Putamen (tissue), 1 donor: ENCODE measurements at regions not wholly inside any gene's neighbourhood (a gene's known extent, or its start where the extent isn't known, plus 50 kb on each side); places are given as distances from the start of the nearest gene placed in this dataset.

ENCODE experiments used
- DNase-seq: peaks from one replicate; pipeline ENCODE4 v3.0.0-alpha.2; 2016; ENCODE audit warnings: low spot score

DNA sequence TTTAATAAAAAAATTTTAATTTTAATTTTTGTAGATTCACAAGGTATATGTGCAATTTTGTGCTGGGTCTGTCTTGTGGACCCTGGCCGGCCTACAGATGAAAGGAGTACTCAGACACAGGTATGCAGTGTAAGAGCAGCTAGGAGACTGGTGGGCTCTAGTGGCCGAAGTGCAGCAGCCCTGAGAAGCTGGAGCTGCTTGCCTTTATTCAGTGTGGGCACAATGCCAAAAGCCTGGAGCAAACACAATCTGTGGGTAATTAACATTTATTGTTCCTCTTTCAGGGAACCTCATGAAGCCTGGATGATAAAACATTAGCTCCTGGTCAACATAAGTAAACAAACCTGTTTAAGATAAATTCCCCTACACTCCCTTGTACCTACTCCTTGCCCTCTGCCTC is 135.7 kb upstream of the SEL1L start:
- no peak for DNase-seq

DNA sequence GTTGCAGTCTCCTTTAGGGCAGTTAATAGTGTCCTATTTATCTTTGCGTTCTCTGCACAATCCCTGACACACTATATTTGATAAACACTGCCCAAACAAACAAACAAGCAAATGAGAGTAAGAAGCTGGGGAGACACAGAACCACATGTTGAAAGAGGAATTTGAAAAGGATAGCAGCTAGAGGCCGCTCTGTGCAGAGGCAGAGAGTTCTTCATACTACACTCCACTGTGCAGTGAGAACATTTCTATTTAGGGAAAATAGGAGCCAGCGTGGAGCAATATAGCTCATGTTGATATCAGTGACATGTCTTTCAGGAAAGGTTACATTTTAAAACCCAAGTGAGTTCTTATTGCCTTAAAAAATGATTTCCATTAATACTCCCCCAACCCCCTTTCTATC is 140.3 kb upstream of the SEL1L start:
- no peak for DNase-seq

DNA sequence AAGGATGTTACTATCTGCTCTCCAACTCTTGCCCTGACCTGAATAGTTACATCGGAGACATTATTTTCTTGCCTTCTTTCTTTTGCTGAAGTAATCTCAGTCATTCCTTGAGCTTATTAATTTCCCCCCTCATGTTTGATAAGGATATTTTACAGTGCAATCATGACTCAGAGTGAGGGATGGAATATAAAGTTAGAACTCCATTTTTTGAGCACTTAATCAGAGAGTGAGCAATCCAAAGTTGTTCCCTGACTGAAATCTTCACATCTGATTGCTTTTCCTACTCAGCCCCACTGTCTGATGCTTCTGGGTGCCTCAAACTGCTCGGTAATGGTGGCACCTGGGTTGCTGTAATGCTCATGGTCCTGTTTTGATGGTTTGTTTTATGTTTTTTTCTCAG is 142.7 kb upstream of the SEL1L start:
- DNase-seq, result no peak

DNA sequence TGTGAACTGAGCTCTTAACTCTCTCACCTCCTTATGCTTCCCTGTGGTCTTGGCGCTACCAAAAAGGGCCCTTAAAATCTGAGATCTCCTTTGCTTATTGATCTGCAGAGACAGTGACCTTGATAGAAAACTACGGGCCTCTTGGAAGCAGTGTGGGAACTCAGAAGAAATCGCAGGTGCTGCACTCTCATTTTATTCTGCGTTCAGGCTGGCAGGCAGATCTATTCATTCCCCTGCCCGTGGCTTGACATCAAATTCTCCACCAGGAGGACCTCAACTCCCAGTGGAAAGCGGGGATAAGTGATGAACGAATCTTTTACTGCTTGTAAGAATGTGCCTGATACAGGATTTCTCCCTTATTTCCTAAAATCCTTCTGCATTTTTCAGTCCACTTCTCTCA is 143.2 kb upstream of the SEL1L start:
- no peak for DNase-seq

DNA sequence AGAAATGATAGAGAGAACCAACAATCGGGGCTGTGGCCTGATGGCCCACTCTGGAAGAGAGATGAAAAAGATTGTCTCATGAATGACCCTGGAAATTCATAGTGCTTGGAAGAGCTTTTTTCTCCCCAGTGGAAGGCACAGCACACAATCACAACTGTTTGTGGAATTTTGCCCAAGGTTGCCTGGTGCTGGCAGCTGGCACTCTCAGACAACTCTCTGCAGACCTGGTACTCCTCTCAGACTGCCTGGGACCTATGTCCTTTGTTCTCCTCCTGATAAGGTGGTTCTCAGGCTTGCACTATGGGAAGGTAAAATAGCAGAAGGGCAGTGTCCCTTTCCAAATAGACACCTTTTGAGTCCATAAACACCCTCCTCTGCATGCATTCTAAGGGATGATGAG is 144.1 kb upstream of the SEL1L start:
- no peak for DNase-seq

DNA sequence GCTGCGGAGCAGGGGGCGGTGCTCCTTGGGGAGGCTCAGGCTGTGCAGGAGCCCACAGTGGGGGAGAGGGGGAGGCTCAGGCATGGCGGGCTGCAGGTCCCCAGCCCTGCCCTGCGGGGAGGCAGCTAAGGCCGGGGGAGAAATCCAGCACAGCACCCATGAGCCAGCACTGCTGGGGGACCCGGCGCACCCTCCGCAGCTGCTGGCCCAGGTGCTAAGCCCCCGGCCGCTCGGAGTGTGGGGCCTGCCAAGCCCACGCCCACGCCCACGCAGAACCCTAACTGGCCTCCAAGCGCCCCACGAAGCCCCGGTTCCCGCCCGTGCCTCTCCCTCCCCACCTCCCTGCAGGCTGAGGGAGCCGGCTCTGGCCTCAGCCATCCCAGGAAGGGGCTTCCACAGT is 145.6 kb upstream of the SEL1L start:
- DNase-seq, result no peak

DNA sequence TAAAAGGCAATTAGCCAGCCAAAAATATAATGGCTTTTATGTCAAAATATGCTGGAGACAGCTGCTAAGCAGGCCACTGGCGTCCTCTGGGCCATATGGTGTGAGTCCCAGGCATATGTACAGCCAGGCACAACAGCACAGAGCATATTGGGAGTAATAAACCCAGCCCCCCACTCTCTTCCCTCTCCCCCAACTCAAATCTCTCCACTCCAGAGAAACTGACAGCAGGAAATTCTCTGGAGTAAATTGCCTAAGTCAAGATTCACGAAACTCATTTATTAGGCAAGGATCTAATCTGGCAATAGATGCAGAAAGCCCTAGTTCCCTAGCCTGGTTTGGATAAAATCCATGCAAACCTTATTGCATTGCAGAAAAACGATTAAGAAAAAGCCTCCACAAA is 147.9 kb upstream of the SEL1L start:
- DNase-seq, result no peak

DNA sequence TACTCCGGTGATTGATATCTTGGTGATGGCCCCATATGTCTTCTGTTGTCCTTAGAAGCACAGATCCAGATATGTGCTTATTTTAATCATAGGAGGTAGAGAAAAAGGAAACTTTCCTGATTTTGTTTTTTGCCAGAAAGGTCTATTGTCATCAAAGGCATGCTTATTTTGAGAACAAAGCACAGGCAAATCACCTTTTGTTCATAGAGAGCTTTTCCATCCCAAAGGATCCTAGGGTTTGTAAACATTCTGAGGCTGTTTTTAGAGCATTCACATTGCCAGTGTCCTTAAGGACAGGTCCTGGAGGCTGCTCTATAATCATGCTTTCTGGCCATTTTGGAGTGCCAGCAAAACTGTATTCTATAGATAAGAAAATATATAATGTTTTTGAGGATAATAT is 148.5 kb upstream of the SEL1L start:
- DNase-seq, result no peak

DNA sequence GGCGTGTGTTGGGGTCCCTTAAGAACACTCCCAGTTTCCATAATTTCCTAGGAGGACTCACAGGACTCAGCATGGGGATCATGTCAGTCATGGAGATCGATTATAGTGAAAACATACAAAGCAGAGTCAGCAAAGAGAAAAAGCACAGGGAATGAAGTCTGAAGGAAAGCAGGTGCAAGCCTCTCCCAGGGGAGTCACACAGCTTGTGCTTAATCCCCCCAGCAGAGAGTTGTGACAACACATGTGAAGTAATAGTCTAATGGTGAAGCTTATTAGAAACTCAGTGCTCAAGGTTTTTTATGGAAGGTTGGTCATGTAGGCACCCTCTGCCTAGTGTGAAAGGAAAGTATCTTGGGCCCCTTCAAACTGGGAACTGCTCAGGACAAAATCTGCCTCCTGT is 149.0 kb upstream of the SEL1L start:
- DNase-seq, result no peak

DNA sequence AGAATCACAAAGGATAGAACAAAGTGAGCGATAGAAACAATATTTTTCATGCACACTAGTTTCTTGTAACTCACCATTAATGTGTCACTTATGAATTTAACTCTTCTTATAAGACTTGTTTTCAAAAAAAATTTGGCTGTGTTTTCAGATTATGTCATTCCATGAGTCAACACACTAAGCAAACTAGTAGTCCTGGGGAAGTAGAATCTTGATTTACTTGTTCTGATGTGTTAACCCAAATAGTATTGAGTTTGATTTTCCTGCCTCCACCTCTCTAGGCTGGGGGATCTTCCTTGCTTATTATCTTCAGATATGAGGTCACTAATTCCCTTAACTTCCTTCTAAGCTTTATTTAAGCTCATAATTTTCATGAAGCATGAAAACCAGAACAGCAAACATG is 151.0 kb upstream of the SEL1L start:
- DNase-seq, result no peak

DNA sequence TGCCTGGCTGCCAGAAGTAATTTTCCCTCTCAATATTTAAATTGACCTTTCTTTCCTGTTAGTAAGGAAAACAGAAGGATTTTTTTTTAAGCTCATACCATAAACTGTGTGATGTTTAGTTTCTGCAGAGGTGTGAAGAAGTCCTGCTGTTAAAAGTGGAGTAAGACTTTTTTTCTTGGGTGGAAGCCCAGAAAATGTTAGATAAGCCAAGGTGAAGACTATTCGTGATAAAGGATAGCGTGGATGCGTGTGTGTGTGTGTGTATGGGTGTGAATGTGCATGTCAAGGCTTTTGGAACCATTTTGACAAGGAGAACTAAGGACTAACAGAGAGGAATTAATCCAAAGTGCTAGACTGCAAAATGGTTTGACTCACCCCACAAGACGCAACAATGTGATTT is 152.9 kb upstream of the SEL1L start:
- DNase-seq, result no peak

DNA sequence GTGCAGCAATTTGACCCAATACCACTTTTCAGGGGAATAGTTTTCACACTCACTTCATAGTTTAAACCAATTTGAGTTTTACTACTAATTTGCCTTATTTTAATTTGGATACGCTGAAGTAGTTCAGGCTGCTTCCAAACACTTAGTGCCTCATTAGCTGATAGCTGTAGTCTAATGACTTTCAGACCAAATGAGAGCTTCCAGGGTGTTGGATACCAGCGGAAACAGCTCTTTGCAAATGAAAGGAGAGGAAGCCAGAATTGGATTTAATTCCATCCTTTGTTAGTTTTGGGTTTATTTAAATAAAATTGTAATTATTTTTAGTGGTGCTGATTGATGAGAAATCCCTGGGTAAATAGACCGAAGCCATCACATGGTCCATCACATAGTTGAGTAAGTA is 158.3 kb upstream of the SEL1L start:
- DNase-seq, result no peak

DNA sequence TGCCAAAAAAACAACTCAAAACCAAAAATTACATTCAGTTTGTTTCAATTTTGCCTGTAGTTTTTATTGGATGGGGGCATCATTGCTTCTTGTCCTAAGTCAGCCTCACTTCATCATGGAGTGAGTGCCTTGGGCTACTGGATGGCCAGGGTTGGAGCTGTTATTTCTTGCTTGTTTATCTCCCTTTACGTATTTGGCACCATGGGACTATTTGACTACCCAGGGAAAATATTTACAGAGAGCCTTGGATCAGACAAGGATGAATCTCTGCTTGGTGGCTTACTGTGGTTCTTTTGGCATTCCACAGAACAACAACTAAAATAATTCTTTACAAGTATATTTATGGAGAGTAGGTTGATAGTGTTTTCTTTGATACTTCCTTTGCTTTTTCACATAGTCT is 160.8 kb upstream of the SEL1L start:
- no peak for DNase-seq

DNA sequence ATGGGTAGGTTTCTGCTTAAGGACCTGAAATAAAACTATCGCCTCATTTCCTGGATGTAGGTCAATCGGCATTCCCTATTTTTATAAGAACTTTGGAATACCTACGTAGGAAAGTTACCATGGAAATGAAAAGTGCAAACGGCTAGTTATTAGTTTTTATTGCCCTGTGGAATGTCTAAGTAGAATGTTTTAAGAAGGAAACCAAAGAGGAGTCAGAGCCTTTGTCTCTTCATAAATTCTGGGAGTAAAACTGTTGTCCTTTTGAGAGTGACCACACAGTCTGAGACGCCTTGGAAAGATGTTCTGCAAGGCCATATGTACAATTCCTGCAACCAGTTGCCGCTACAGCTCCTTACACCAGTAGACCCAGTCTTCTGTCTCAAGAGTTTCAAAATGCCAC is 176.0 kb upstream of the SEL1L start:
- no peak for DNase-seq

DNA sequence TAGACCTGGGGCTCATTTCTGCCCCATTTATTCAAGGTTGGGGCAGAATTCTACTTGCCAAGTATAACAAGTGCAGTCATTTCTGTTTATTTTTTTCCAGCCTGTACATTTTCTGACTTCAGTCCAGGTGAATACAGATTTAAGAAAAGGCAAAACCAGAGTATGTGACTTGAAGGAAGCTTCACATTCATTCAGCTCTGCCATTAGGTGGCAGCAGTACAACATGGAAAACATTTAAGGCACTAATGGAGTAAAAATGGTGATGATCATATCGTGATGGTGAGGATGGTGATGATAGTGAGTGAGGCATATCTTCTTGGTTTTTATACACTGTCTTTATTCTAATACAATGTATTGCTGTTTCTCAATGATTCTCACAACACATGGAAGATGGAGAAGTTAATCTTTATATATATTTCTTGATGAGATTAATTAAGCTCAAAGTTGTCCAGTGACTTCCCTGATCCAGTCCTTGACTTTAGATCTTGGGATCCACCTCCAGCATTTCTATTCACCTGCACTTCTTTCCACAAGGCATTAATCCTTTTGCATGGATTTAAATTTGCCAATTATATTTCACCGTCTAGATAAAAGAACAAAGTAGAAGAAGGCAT is 176.7 kb upstream of the SEL1L start:
- peak; percentile 41 for DNase-seq

DNA sequence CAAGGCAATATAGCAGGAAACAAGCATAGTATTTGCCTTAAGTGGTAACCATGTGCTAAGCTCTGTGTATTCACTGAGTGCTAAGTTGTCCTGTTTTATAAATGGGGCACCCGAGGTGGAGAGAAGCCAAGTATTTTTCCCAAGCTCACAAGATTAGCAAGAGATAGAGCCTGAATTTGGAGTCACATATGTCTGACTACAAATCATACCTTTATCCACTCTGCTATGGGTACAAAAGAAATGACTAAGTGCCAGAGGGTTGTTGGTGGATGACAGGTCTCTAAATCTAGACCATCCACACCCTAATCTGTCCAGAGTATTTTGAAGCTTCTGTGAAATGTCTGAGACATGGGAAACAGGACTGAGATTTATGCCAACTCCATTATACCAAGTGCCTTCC is 182.1 kb upstream of the SEL1L start:
- DNase-seq, result no peak

DNA sequence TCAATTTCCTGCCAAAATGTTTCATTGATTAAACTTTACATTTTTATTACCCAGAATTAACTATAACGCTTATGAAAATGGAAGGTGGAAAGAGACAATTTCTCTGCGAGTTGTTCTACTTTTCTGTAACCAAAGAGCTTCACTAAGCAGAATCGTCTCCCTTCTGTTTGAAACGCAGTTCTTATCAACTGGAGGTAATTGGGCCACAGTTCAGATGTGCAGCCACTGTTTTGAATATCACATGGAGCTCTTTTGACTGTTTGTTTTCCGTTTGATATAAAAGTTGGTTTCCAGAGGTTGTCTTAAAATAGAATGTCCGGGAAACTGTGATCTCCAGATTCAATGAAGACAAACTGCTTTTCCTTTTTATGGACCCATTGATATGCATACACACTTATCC is 183.3 kb upstream of the SEL1L start:
- no peak for DNase-seq

DNA sequence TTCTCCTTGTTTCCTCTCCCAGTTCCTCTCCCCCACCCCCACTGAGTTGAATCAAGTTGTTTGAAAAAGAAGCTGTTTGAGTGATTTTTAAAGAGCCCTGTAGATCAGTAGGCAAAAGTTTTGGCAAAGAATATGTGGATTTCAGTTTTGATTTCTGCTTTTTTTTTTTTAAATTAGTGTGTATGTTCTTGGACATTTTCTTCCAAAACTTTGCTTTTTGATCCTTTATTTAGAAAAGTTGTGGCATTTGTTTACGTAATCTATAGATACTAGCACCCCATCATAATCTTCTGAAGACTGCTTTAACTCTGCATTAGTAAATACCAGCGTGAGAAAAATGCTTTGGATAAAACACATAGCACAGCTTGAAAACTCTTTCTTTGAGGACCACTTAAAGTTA is 190.3 kb upstream of the SEL1L start:
- DNase-seq, result no peak

DNA sequence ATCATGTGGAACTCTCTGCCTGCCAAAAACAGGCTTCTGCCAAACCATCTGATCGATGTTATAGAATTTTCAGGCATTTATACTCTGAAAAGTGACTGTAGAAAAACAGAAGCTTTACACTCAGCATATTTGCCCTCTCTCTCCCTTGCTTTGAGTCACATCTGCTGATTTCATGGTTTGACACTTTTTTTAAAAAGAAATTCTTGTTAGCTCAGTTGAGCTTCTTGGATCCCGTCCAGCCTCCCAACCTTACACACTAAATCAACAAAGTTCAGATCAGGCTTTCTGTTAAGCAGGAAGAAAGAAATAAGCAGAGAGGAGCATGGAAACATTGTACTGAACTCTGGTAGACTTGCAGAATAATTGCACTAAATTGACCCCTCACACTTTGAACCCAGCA is 193.6 kb upstream of the SEL1L start:
- no peak for DNase-seq

DNA sequence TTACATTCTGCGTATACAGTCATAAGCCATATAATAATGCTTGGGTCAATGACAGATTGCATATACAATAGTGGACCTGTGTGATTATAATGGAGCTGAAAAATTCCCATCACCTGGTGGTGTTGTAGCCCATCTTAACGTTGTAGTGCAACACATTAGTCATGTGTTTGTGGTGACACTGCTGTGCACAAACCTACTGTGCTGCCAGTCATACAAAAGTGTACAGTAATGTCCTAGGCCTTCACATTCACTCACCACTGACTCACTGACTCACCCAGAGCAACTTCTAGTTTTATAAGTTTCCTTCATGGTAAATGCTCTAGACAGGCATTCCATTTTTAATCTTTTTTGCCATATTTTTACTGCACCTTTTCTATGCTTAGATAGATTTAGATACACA is 194.8 kb upstream of the SEL1L start:
- DNase-seq, result no peak

DNA sequence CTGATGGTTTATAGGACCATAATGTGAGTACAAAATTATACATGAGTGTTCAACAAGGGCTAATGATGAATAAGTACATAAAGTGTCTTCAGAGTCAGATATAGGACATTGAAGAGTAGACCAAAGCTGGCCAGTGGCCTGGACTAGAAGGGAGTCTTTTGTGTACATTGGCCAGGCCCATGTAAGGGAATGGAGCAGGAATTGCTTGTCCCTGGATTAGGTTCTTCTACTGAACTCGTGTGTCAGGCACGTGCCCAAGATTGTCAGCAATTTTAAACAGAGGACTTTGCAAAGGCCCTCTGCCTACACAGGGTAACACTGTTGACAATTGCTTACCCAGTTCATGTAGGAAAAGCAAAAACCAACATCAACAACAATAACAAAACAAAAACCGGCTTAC is 196.0 kb upstream of the SEL1L start:
- no peak for DNase-seq

DNA sequence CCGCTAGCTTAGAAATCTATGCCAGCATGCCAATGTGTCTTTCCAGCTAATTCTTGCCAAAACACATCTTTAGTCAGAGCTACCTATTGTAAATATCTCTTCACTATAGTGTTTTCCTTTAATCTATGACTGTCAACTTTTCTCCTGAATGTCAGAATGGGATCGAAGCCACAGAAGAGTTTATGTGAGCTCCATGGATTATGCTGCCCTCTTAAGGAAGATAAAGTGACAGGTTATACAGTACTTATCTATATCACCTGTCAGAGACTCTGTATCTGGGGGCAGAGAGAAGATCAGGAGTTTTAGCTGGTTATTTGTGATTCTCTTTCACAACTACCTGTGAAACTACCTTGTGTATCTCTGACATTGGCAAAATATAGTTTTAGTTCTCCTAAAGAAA is 204.3 kb upstream of the SEL1L start:
- DNase-seq, result no peak

DNA sequence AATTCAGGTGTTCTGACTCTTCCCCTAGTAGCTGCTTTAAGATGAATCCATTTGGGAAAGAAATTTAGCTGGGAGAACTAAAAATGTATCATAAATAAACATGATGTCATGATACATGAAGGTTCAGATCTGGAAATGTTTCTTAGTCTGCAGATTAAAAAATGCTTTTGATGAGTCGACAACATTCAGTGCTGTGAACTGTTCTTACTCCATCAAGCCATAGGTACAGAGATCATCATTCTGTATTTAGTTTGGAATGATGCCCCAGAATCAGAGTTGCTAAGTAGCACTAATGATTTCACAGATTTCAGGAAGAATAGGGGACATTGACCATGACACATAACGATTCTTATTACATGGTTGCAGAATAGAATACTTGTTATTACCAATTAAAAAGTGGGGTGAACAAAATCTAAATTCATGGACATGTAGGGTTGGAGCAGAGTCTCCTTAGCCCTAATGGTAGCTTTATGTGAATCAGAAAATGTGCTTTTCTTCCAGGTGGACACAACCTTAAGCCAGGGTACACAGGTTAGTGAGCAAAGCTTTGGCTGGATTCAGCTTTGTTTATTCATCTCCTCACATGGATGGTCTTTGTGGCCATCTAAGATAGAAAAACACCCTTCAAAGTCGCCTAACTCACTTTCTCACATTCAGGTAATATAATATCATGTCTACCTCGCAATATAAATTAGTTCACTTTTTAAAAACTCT is 205.4 kb upstream of the SEL1L start:
- DNase-seq, result no peak

DNA sequence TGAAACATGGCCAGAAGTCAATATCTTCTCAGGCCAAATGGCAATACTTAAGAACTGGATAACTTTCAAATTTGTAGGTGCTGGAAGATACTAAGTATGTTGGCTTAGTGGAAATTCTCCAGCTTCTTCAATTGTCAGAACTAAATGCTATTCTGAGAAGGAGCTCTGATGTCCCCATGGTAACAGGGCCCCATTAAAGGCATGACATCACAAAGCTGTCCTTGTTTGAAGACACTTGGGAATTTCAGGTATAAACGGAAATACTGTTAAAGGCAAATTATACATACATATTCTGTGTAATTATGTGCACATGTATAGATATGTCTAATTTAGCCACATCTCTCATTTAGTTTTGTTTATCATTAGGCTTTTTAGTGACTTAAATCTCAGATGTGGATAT is 210.0 kb upstream of the SEL1L start:
- DNase-seq, result peak; percentile 49
